ENCODE measurements at regions not wholly inside any gene's neighbourhood (a gene's known extent, or its start where the extent isn't known, plus 50 kb on each side); places are given as distances from the start of the nearest gene placed in this dataset.

- no peaks in the 10 kb centered on the region for H3K9me2 ChIP-seq (replicated peaks; ENCODE audit: insufficient read depth, low read length)
- H3F3A ChIP-seq (ENCODE audit: insufficient read depth), result no peaks in the 10 kb centered on the region
- H2AFZ ChIP-seq (ENCODE audit: low read depth, low read length, severe bottlenecking), result no peak overlapping the region
- H3K36me3 ChIP-seq (ENCODE audit: low read length), result no peaks in the 10 kb centered on the region
- no peak overlapping the region for H3K27ac ChIP-seq (ENCODE audit: low read depth, low read length)
- H3K9ac ChIP-seq (ENCODE audit: low read length), result no peak overlapping the region
- no peaks in the 10 kb centered on the region for H3K9me3 ChIP-seq (ENCODE audit: insufficient read depth, low read length)
- TF ChIP-seq, protein P1, sequence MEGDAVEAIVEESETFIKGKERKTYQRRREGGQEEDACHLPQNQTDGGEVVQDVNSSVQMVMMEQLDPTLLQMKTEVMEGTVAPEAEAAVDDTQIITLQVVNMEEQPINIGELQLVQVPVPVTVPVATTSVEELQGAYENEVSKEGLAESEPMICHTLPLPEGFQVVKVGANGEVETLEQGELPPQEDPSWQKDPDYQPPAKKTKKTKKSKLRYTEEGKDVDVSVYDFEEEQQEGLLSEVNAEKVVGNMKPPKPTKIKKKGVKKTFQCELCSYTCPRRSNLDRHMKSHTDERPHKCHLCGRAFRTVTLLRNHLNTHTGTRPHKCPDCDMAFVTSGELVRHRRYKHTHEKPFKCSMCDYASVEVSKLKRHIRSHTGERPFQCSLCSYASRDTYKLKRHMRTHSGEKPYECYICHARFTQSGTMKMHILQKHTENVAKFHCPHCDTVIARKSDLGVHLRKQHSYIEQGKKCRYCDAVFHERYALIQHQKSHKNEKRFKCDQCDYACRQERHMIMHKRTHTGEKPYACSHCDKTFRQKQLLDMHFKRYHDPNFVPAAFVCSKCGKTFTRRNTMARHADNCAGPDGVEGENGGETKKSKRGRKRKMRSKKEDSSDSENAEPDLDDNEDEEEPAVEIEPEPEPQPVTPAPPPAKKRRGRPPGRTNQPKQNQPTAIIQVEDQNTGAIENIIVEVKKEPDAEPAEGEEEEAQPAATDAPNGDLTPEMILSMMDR (IDR thresholded peaks at IDR 0.05; ENCODE audit: insufficient read depth, low read length, poor library complexity, severe bottlenecking), result no peak
- no peak for TF ChIP-seq EZH2phosphoT487 (conservative IDR thresholded peaks at IDR 0.05; ENCODE audit: low read length)
- no peak overlapping the region for H3K4me2 ChIP-seq (ENCODE audit: low read depth, low read length, poor library complexity, severe bottlenecking)
- H4K20me1 ChIP-seq (ENCODE audit: low read depth, low read length), result no peaks in the 10 kb centered on the region
- H3K79me2 ChIP-seq (ENCODE audit: insufficient read depth, low read length), result no peaks in the 10 kb centered on the region
- H3K27me3 ChIP-seq (ENCODE audit: low read length), result no peaks in the 10 kb centered on the region
- no peak overlapping the region for H3K4me3 ChIP-seq (ENCODE audit: insufficient read depth, low read length, poor library complexity, severe bottlenecking)
Observed at GRCh38 chr22:48905206-48905975, 922.3 kb downstream of the BRD1 start.

DNA sequence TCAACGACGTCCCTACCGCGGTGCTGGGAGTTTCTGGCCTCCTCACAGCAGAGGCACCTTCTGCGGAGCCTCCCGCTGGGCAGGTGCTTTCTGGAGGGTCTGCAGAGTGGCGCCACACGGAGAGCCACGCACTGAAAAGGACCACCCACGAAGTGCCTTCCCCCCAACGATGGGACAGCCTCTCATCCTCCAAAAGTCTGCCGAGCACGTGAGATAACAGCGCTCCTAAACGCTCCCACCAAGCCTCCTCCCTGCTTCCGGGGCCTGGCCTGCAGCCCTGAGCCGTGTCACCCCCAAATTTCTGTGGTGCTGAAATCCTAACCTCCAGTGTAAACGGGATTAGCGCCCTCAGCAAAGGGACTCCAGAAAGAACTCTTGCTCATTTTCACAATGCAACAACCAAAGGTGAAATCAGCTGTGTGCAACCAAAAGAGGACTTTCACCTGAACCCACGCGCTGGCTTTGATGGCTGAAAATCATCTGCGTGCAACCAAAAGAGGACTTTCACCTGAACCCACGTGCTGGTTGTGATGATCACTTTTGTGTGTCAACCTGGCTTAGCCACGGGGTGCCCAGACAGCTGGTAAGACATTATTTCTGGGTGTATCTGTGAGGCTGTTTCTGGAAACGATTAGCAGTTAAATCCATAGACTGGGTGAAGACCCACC, 924.6 kb downstream of the BRD1 start:
- no peaks in the 10 kb centered on the region for H3K36me3 ChIP-seq (ENCODE audit: low read length)
- H3K79me2 ChIP-seq (ENCODE audit: insufficient read depth, low read length), result no peaks in the 10 kb centered on the region
- no peak overlapping the region for H3K4me3 ChIP-seq (ENCODE audit: insufficient read depth, low read length, poor library complexity, severe bottlenecking)
- no peak overlapping the region for H3K27ac ChIP-seq (ENCODE audit: low read depth, low read length)
- no peaks in the 10 kb centered on the region for H3K27me3 ChIP-seq (ENCODE audit: low read length)
- no peak overlapping the region for H2AFZ ChIP-seq (ENCODE audit: low read depth, low read length, severe bottlenecking)
- no peaks in the 10 kb centered on the region for H3K9me3 ChIP-seq (ENCODE audit: insufficient read depth, low read length)
- H3K9me2 ChIP-seq (replicated peaks; ENCODE audit: insufficient read depth, low read length), result no peaks in the 10 kb centered on the region
- H3K9ac ChIP-seq (ENCODE audit: low read length), result no peak overlapping the region
- H3K4me2 ChIP-seq (ENCODE audit: low read depth, low read length, poor library complexity, severe bottlenecking), result no peak overlapping the region
- no peak for TF ChIP-seq EZH2phosphoT487 (conservative IDR thresholded peaks at IDR 0.05; ENCODE audit: low read length)
- TF ChIP-seq, protein P1 (IDR thresholded peaks at IDR 0.05; ENCODE audit: insufficient read depth, low read length, poor library complexity, severe bottlenecking), result no peak
- H3F3A ChIP-seq (ENCODE audit: insufficient read depth), result no peaks in the 10 kb centered on the region
- H4K20me1 ChIP-seq (ENCODE audit: low read depth, low read length), result no peaks in the 10 kb centered on the region

- no peaks in the 10 kb centered on the region for H3K27me3 ChIP-seq (ENCODE audit: low read length)
Observed at GRCh38 chr22:48902001-48902869, 925.4 kb downstream of the BRD1 start.

More at GRCh38 chr22:48902001-48902869, 925.4 kb downstream of the BRD1 start:
- Histone ChIP-seq H2AFZ (ENCODE audit: low read depth, low read length, severe bottlenecking) (no peak overlapping the region), H3K4me2 (ENCODE audit: low read depth, low read length, poor library complexity, severe bottlenecking) (no peak overlapping the region), H3K4me3 (ENCODE audit: insufficient read depth, low read length, poor library complexity, severe bottlenecking) (no peak overlapping the region), H3F3A (ENCODE audit: insufficient read depth) (no peaks in the 10 kb centered on the region), H4K20me1 (ENCODE audit: low read depth, low read length) (no peaks in the 10 kb centered on the region), H3K9me3 (ENCODE audit: insufficient read depth, low read length) (no peaks in the 10 kb centered on the region), H3K36me3 (ENCODE audit: low read length) (no peaks in the 10 kb centered on the region), H3K9me2 (replicated peaks; ENCODE audit: insufficient read depth, low read length) (no peaks in the 10 kb centered on the region), H3K27ac (ENCODE audit: low read depth, low read length) (no peak overlapping the region), H3K9ac (ENCODE audit: low read length) (no peak overlapping the region), H3K79me2 (ENCODE audit: insufficient read depth, low read length) (no peaks in the 10 kb centered on the region)
- TF ChIP-seq, protein P1 (IDR thresholded peaks at IDR 0.05; ENCODE audit: insufficient read depth, low read length, poor library complexity, severe bottlenecking), result no peak
- no peak for TF ChIP-seq EZH2phosphoT487 (conservative IDR thresholded peaks at IDR 0.05; ENCODE audit: low read length)
